Hepatocyte (in vitro differentiated cells): ENCODE measurements at regions not wholly inside any gene's neighbourhood (a gene's known extent, or its start where the extent isn't known, plus 50 kb on each side); places are given as distances from the start of the nearest gene placed in this dataset.
"Not testable (repeated sequence)": the region's sequence is repeated elsewhere in the genome, so short reads cannot be mapped to it uniquely, and the experiment has no call there.

ENCODE experiments used
- EZH2 ChIP-seq: fragments of 200-600 bp; sonication (generic); IDR thresholded peaks from 2 replicates; pipeline ENCODE4 v1.6.1; 2016; ENCODE audit warnings: antibody characterized with exemption, mild to moderate bottlenecking, borderline replicate concordance
- EZH2phosphoT487 ChIP-seq: fragments of 200-600 bp; sonication (generic); IDR thresholded peaks from one replicate; pipeline ENCODE4 v1.6.1; 2018; ENCODE audit warnings: antibody characterized with exemption, mild to moderate bottlenecking, low read depth, moderate library complexity; ENCODE audit not compliant: unreplicated experiment, severe bottlenecking
- TF ChIP-seq, protein P1 (sequence below): fragments of 200-600 bp; sonication (generic); IDR thresholded peaks from 2 replicates; pipeline ENCODE4 v1.5.1; 2016; ENCODE audit warnings: antibody characterized with exemption, mild to moderate bottlenecking; ENCODE audit not compliant: poor library complexity

DNA sequence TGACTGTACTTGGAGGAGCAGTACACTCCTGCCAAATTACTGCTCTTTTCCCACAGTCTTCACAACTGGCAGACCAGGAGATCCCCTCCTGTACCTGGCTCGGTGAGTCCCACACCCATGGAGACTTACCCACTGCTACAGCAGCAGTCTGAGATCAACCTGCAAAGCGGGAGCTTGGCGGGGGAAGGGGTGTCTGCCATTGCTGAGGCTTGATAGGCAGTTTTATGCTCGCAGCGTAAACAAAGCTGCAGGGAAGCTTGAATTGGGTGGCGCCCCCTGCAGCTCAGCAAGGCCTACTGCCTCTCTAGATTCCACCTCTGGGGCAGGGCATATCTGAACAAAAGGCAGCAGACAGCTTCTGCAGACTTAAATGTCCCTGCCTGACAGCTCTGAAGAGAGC is 74.4 kb downstream of the EXTL2 start:
- TF ChIP-seq, protein P1, sequence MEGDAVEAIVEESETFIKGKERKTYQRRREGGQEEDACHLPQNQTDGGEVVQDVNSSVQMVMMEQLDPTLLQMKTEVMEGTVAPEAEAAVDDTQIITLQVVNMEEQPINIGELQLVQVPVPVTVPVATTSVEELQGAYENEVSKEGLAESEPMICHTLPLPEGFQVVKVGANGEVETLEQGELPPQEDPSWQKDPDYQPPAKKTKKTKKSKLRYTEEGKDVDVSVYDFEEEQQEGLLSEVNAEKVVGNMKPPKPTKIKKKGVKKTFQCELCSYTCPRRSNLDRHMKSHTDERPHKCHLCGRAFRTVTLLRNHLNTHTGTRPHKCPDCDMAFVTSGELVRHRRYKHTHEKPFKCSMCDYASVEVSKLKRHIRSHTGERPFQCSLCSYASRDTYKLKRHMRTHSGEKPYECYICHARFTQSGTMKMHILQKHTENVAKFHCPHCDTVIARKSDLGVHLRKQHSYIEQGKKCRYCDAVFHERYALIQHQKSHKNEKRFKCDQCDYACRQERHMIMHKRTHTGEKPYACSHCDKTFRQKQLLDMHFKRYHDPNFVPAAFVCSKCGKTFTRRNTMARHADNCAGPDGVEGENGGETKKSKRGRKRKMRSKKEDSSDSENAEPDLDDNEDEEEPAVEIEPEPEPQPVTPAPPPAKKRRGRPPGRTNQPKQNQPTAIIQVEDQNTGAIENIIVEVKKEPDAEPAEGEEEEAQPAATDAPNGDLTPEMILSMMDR: not testable (repeated sequence)
- TF ChIP-seq EZH2phosphoT487, EZH2: not testable (repeated sequence)
